Fibroblast of upper back skin (primary cell): ENCODE measurements at regions not wholly inside any gene's neighbourhood (a gene's known extent, or its start where the extent isn't known, plus 50 kb on each side); places are given as distances from the start of the nearest gene placed in this dataset.

Source experiments
- DNase-seq: peaks from one replicate; pipeline ENCODE4 v3.0.0-alpha.2; 2013

DNA sequence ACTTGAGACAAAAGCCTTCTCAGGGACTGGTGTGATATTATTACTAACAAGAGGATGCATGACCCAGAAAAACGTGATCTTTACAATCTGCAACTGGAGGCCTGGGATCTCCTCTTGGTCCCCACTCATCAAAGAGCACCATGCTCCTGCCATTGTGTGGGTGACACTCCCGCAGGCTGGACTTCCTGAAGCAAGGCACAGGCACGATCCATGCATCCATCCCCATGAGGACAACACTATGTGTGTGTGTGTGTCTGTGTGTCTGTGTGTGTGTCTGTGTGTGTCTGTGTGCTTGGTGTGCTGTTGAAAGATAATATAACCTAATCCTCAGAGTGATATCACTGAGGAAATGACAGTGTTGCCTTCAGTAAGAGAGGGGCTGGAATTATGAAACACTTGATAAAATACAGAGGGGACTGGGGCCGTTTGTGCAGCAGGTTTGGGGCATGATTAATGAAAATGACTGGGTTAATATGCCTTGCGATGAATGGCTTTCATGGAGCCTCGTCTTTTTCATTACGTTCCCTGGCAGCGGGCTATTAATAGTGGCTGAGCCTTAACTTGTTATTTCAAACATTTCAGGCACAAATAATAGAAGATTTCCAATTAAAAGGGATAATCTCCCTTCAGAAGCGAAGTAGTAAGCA, 180.8 kb upstream of the TCERG1L start:
- no peak for DNase-seq

DNA sequence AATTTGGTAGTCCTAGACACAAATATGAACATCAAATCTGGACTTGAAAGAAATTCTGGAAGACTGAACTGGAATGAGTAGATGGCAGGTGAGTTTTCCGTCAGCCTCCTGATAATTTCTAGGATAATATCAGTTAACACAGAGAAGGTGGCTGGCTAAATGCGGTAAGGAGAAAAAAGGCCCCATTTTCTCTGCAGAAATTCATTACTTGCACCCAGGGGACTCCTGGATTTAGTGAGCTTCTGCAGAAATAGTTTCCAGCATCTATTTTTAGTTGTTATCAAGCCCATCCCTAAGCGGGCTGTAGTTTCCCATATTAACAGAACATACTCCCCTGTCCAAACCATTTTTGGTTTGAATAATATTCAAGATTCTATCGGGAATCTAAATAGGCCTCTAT, 181.9 kb upstream of the TCERG1L start:
- no peak for DNase-seq

DNA sequence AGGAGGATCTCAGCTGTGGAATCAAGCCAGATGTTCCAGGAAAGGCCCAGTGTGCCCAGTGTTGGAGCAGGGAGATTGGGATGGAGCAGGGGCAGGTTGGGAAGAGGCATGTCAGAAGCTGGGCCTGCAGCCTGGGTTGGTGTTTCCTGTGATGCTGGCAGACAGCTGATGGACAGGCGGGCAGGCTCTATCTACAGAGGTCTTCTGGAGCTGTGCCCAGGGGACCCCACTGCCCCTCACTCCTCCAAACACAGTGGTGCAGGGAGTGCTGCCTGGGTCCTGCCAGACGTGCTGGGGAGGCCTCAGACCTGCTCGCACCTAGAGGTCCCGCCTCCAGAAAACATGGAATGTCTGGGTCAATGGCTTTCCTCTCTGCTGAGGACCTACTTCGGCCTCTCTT, 182.9 kb upstream of the TCERG1L start:
- no peak for DNase-seq

DNA sequence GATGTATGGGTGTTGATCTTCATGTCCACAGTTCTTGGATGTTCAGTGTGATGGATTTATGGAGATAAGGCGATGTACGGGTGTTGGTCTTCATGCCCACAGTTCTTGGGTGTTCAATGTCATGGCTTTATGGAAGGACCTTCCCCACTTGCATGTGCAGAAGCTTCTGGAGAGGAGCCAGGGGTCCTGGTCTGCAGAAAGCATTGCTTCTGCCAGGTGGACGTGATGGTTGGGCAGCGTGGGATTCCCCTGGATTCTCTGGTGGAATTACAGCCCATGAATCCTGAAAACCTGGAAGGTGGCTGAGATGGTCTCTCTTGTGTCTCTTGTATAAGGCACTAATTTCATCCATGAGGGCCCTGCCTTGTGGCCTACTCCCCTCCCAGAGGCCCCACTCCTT, 183.7 kb upstream of the TCERG1L start:
- no peak for DNase-seq

DNA sequence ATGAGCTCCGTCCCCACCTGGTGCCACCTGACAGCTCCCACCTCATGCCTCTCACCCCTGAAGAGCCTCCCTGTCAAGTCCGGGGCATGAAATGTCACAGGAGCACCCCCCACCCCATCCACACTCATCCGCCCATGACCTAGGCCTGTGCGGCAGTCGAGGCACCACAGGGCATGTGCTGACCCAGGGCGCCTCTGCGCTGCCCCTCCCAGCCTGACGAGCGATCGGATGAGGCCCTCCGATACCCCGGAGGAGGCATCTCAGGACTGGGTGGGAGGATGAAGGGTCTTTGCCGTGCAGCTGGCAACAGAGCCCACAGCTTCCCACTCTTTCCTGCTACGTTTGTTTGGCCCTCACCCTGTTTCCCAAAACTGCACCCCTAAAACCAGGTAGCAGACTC, 184.4 kb upstream of the TCERG1L start:
- DNase-seq = no peak

DNA sequence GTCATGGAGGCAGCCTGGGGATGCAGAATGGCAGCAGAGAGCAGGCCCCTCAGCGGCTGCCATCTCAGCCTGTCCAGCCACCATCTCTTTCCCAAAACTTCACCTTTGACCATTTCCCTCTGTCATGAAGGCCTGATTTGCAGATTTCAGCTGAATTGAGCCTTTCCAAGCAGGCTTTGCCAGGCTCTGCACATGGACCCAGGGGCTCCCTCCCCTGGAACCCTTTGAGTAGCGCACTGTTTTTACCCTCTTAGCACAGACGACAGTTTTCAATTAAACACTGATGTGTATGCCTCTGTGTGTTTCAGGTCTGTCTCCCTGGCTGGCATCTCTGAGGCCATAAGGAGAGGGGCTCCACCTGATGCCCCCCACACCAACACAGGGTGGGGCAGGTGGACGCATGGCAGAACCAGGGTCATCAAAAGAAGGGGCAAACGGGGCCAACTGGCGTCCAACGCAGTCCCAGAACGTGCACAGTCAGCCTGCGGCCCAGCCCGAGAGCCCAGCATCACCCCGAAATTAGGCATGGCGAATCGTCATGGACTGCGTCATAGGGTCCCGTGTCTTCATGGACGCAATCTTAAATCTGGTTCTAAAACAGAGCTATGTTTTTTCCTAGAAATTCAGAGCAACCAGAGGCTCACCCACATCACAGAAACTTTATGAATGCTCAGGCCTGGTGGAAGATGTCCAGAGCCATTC, 185.0 kb upstream of the TCERG1L start:
- DNase-seq = no peak

DNA sequence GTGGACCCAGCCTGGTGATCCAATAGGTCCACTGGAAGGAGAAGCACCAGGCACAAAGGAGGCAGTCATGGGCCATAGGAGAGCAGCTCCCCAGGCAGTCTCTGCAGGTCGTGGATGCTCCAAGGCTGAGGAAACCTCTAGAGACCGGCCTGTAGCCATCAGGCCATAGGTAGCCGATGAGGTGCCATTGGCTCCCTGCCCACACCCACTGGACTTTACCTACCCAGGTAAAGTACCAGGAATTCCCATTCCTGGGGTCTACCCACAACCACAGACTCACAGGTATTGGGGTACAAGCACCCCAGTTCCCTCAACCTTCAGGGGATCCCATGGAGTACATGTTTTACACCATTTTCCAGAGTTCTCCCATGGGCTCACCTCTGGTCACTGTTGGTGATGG, 188.0 kb upstream of the TCERG1L start:
- DNase-seq = no peak

DNA sequence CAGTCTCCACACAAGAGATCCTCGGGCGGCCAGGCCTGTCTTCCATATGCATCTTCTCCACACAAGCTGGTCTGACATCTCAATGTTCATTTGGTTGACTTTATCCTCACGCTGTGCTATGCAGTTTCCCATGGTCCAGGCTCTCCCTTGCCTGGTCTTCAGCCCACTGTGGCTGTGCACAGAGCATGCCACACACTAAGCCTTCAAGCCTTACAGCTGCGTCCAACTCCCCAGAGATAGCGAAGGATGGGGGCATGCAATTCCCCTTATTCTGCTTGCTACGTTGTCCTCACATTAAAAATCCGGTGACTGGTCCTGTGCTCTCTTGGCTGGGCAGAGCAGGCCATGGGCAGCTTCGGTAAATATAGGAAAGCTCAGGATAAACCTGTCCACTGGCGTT, 188.7 kb upstream of the TCERG1L start:
- DNase-seq = no peak

DNA sequence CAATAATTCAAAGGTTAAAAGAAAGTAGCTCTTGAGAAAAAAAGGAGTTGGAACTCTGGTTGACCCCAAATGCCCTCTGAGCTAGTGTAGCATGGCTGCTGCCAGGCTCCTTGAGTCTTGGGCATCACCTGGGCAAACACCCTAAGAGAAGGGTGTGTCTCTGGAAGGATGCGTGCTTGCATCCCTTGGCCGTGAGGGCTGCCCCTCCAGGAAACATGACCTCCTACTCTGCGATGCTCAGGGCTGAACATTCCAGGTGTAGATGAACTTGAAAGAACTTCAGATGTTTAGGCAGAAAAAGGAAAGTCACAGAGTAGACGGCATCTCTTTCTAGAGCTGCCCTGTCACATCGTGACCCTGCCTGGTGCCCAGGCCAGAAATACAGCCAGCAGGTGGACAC, 189.4 kb upstream of the TCERG1L start:
- no peak for DNase-seq

DNA sequence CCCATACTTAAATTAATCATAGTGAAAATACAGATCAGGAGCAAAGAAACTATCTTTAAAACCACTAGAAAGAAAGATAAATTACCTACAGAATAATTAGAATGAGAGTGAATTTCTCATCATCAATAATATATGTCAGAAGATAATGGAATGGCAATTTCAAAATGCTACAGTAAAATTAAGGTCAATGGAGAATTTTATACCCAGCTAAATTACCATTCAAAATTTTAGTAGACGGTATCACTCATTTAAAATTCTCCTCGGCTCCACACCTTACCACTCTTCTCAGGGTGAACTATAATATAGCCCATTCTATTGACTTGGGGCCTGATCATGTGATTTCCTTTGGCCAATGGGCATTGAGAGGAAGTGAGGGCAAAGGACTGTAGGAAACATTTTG, 192.5 kb upstream of the TCERG1L start:
- DNase-seq = no peak

DNA sequence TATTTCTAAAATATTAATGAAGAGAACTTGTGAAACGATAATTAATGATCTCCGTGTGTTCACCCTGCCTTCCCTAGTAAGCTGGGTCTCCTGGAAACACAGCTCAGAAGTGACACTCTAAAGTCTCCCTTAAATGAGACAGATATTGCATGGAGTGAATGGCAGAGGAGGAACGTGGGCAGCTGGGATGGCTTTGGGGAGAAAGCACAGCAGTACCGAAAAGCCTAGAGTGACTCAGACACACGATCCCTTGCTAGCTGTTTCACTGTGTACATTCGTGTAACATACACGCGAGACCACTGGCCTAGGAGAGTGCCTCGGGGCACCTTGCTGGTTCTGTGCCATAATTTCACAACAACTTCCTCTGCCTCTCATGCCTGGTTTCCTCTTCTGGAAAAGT, 199.9 kb upstream of the TCERG1L start:
- DNase-seq = no peak

DNA sequence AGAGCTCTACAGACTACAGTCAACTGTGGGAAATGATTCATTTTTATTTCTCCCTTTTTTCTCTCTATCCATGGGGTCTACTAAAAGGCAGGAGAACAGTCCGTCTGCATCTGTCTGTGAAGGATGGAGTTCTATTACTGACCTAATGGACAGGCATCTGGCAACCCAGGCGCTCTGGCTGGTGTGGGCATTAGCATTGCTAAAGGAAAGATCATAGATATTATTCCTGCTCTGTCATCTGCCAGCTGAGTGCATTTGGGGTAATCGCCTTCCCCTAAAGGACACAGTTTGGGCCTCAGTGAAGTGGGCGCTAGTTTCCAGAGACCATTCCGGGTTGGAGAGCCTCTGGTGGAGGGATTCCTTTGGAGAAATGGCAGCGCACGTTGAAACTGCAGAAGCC, 201.3 kb upstream of the TCERG1L start:
- no peak for DNase-seq

DNA sequence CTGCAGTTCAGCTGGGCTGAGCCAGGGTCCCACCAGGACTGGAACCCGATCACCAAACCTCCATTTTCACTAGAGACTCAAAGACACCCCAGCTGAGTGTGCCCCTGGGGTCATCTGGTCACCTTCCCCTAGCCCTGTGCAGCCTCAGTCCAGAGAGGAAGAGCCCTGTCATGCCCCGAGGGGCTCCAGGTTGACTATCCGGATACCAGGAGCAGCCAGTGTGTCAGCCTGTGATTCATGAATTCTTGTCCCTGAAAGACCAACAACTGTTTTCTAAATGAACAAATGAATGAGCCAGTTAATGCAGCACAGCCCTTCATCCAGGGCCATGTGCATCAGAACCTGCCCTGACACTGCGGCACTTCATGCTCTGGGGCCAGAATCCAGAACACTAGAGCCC, 201.9 kb upstream of the TCERG1L start:
- DNase-seq = no peak

DNA sequence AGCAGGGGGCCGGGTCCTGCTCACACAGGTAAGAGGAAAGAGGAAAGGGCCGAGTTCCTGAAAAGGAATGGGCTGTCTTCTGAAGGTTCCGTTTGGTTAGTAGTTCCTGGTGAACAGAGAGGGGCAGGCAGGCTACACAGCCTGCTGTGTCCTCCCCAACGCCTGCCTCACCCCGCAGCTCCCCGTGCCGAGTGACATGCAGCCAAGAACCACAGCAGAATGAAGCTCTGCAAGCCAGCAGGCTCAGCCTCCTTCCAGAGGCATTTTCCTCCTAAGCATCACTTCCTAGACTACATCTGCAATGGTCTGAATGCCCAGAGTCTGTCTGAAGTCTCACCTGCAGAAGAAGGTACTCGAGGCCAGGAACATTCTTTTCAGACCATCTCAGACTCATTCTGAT, 202.4 kb upstream of the TCERG1L start:
- DNase-seq = peak; percentile 2

DNA sequence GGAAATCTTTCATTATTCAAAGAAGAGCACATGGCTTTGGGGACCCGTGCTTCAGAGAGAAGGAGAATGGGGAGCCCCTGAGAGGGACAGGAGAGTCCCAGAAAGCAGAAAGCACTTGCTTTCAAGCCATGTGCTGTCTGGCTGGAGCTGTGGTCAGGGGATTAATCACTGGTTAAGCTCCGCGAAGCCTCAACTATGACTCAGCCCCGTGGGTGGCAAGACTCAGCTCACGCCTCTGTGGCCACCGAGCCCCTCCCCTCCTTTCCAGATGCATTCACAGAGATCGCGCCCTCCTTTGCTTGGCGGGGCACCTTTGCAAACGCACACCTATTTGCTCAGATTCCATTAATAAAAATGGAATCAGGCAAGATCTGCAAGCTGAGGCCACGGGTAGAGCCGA, 202.9 kb upstream of the TCERG1L start:
- DNase-seq = peak; percentile 48

DNA sequence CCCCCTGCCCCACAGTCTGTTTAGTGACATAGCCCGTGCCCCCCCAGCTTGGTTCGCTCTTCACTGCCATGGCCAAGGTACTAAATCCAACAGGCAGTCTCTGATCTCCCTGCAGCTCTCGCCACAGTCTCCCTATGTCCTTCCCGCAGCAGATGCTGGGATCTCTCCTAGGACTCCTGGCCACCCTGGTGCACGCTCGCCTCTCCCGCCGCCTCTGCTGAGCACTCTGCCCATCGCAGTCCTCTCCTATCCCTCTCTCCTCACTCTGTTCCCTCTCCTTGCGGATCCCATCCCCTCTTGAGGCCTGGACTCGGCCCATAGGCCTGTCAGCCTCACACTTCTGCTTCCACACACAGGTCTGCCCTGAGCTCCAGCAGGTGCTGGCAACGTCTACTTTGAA, 204.8 kb upstream of the TCERG1L start:
- no peak for DNase-seq

DNA sequence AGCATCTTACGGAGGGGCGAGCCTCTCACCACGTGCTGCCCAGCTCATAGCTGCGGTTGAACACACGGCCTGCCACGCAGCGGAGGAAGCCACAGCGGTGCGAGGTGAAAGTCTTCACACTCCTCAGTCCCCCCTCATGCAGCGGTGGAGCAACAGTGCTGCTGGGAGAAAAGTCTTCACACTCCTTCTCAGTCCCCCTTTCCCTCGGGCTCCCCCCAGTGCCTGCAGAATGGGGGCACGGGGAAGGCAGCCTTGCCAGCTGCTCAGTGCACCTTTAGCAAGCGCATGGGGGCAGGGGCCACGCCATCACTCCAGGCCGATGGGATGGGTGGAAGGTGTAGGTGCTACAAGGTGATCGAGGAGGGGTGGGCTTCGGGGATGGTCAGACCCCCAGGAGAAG, 206.3 kb upstream of the TCERG1L start:
- DNase-seq = no peak

DNA sequence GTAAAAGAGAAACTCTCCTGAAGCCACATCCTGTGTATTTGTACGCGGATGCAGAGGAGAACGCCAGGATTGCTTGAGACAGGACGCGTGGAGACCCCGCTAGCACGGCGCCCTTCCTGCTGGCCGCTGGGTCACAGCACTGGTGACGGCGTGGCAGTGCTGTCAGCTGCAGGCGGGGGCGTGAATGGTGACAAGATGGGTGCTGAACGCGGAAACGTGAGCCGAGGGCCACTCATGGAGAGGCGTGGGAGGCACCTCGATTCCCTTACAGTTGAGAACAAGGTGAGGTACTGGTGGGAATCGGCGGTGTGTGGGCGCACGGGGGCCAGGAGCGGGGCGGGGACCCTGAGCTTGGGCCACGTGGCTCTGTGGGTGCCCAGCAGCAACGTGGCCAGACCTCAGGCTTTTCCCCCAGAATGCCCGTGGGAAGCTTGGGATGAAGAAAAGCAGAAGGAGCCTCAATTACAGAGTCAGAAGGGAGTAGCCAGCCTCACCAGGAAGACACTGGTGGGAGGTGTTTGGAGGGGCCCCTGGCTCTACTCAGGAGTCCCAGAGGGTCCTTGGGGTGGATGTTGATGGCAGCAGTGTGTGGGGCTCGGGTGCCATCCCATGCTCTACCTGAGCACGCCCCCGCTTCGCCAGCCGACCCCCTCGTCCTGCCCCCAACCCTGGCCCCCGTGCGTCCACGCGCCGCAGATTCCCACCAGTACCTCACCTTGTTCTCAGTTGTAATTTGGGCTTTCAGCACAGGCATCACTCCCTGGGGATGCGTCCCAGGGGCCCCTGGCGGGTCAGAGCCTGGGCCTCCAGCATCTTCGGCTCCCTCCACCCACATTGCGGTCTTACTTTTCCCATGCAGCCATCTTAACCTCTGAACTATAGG, 208.4 kb upstream of the TCERG1L start:
- no peak for DNase-seq

DNA sequence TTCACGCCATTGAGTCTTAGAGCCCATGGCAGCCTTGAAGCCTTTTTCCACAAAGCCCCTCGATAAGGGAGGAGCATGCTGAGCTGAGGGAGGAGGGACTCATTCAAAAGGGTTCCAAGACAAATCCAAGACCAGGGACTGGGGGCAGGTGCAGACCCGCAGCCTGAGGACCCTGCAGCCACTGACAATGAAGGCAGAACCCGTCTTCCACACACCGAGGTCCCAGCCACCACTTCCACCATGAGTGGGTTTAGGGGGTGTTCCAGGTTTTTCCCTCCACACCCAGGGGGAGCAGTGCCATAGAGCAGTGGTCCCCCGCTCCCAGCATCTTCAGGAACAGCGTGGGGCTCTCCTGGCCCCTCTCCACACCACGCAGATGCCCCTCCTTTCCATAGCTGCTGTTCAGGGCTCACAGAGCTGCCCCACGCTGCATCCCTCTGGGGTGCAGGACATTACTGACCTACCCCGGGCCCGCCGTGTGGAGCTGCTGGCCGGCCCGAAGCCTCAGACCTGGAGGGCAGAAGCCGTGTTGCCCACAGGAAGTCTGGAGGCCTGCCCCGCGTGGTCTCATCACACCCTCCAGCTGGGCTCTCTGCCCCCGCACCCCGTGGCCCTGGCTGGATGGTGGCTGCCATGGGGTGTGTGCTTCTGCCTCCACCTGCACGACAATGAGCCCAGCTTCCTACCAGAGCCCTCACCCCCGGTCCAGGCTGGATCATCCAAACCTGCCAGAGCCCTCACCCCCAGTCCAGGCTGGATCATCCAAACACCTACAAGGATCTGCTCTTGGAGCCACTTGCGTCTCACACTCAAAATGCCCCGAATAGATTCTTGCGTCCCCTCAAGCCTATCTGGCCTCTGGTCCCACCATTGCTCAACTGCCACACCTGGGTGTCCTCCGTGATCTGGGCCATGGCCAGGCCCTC, 220.0 kb upstream of the TCERG1L start:
- DNase-seq = no peak

DNA sequence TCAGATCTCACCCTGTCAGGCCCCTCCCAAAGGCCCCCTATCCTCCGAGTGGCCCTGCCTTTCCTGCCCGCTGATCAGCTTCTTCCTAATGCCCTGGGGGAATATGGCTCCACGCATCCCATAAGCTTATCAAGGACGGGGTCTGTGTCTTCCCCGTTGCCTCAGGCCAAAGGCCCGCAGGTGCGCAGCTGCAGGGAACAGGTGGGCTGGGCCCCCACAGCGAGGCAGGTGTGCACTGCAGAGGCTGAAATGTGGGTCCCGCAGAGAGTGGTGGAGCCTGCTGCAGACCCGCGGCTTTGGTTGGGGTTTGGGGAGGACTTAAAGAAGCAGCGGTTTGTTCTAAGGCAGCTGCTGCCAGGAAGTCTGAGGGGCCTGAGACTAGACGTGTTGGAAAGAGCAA, 220.8 kb upstream of the TCERG1L start:
- no peak for DNase-seq

DNA sequence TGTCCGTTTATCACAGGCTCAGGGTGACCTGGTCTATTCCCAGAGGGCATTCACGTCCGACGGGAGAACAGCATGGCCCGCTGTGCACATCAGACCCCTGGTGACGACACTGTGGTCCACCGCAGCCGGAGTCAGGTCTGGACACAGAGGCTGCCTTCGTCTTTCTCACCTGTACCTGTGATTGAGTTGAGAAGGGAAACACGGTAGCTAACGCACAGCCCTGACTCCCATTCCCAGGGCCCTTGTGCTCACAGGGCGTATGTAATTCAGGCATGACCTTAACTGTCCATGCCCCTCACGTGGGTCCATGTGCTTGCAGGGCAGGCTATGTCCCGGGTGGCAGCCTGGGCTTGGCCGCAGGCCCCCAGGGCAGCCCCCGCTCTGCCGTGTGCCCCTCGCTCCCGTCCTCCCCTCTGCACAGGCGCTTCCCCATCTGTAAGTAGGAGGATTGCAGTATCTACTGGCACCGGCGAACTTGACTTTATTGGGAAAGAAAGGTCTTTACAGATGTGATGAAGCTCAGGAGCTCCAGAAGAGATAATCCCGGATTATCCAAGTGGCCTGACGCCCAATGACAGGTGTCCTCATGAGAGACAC, 221.3 kb upstream of the TCERG1L start:
- DNase-seq = no peak

DNA sequence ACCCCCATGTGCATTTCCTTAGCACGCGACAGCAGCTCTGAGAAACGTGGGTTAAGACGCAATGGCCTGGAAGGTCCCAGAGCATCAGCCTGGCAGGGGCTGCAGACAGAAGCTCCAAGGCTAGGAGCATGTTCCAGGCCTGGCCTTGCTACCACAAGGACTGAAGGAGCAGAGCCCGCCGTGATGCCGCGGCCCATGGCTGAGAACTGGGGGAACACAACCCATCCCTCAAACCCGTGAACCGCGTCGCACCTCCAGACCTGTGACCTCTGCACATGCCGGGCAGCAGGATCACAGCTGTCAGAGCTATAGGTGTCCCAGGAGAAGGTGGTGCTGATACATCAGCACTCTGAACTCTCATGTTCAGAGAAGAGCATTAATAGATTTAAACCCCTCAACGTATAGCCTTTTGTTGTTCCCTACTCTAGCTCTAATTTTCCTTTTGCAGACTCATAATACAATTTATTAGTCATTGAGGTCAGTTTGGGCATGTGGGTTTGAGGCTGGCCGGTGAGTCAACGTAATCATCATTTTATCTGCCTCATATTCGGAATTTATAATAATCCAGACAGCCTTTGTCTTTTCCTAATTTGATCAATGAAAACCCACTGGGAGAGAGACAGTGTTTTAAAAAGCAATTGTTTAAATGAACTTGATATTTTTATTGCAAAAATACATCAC, 222.5 kb upstream of the TCERG1L start:
- no peak for DNase-seq
